ENCODE measurements at regions not wholly inside any gene's neighbourhood (a gene's known extent, or its start where the extent isn't known, plus 50 kb on each side); places are given as distances from the start of the nearest gene placed in this dataset.

- TF ChIP-seq CTCF (IDR thresholded peaks at IDR 0.05; ENCODE audit: low read depth, low read length): no peak
- H3K4me3 ChIP-seq (ENCODE audit: low read depth, low read length): no peak overlapping the region
Measured at GRCh38 chr5:27158775-27159174, 120.4 kb upstream of the CDH9 start.

- no peak for TF ChIP-seq CTCF (IDR thresholded peaks at IDR 0.05; ENCODE audit: low read depth, low read length)
- no peak overlapping the region for H3K4me3 ChIP-seq (ENCODE audit: low read depth, low read length)
Measured at GRCh38 chr5:27158171-27158570, 119.8 kb upstream of the CDH9 start.

- TF ChIP-seq CTCF (IDR thresholded peaks at IDR 0.05; ENCODE audit: low read depth, low read length): no peak
- H3K4me3 ChIP-seq (ENCODE audit: low read depth, low read length): no peak overlapping the region
Measured at GRCh38 chr5:27144456-27144855, 106.1 kb upstream of the CDH9 start.

GRCh38 chr5:27140831-27141230 is 102.4 kb upstream of the CDH9 start:
- TF ChIP-seq CTCF (IDR thresholded peaks at IDR 0.05; ENCODE audit: low read depth, low read length): no peak
- no peak overlapping the region for H3K4me3 ChIP-seq (ENCODE audit: low read depth, low read length)

- TF ChIP-seq CTCF (IDR thresholded peaks at IDR 0.05; ENCODE audit: low read depth, low read length): no peak
- no peak overlapping the region for H3K4me3 ChIP-seq (ENCODE audit: low read depth, low read length)
Measured at GRCh38 chr5:27130587-27130986, 92.2 kb upstream of the CDH9 start.

- no peak overlapping the region for H3K4me3 ChIP-seq (ENCODE audit: low read depth, low read length)
- TF ChIP-seq CTCF (IDR thresholded peaks at IDR 0.05; ENCODE audit: low read depth, low read length): no peak
Measured at GRCh38 chr5:27129926-27130325, 91.5 kb upstream of the CDH9 start.

- H3K4me3 ChIP-seq (ENCODE audit: low read depth, low read length): no peak overlapping the region
- TF ChIP-seq CTCF (IDR thresholded peaks at IDR 0.05; ENCODE audit: low read depth, low read length): no peak
Measured at GRCh38 chr5:27125856-27126255, 87.5 kb upstream of the CDH9 start.

Data from WI38 (cell line).